ENCODE measurements at regions not wholly inside any gene's neighbourhood (a gene's known extent, or its start where the extent isn't known, plus 50 kb on each side); places are given as distances from the start of the nearest gene placed in this dataset.

DNA sequence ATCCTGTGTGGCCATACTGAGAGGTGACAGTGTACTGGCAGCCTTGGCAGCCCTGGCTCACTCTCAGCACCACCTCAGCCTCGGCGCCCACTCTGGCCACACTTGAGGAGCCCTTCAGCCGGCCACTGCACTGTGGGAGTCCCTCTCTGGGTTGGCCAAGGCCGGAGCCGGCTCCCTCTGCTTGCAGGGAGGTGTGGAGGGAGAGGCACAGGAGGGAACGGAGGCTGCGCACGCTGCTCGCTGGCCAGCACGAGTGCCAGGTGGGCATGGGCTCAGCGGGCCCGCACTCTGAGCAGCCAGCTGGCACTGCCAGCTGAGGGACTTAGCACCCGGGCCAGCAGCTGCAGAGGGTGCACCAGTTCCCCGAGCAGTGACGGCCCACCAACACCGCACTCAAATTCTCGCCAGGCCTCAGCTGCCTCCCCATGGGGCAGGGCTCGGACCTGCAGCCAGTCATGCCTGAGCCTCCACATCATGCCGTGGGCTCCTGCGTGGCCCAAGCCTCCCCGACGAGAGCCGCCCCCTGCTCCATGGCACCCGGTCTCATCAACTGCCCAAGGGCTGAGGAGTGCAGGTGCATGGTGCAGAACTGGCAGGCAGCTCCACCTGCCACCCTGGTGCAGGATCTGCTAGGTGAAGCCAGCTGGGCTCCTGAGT lies 184.4 kb upstream of the TOX3 start:
- Histone ChIP-seq H4K8ac (ENCODE audit: low read depth, low read length) (no peak overlapping the region), H2AK5ac (ENCODE audit: low read length) (no peak overlapping the region), H3K27ac (ENCODE audit: low read depth, low read length) (no peak overlapping the region), H3K4me1 (ENCODE audit: control insufficient read depth, low read depth, low read length) (no peaks in the 10 kb centered on the region), H3K9ac (ENCODE audit: low read length) (no peak overlapping the region), H3K36me3 (ENCODE audit: control insufficient read depth, insufficient read depth, low read length) (no peaks in the 10 kb centered on the region), H3K79me2 (ENCODE audit: control insufficient read depth, insufficient read depth, low read length) (no peaks in the 10 kb centered on the region), H3K56ac (ENCODE audit: low read length) (no peak overlapping the region), H3K4me2 (ENCODE audit: low read length) (no peak overlapping the region), H3K4me3 (ENCODE audit: low read length) (no peak overlapping the region), H4K5ac (ENCODE audit: low read length) (no peak overlapping the region), H2BK5ac (ENCODE audit: low read length) (no peak overlapping the region), H2BK120ac (ENCODE audit: low read depth, low read length) (no peak overlapping the region), H2BK15ac (replicated peaks; ENCODE audit: low read depth) (no peak overlapping the region), H3K23ac (ENCODE audit: low read length) (no peak overlapping the region), H3K4ac (ENCODE audit: low read depth, low read length) (no peak overlapping the region), H3K18ac (ENCODE audit: low read length) (no peak overlapping the region), H3K79me1 (ENCODE audit: low read length) (no peaks in the 10 kb centered on the region), H3K27me3 (ENCODE audit: insufficient read depth, low read length, poor library complexity) (no peaks in the 10 kb centered on the region)
- WGBS (ENCODE audit: extremely low coverage, insufficient coverage, low lambda C conversion rate): no CpG with 5 or more reads among the region's 24 CpGs
- no peak for DNase-seq

DNA sequence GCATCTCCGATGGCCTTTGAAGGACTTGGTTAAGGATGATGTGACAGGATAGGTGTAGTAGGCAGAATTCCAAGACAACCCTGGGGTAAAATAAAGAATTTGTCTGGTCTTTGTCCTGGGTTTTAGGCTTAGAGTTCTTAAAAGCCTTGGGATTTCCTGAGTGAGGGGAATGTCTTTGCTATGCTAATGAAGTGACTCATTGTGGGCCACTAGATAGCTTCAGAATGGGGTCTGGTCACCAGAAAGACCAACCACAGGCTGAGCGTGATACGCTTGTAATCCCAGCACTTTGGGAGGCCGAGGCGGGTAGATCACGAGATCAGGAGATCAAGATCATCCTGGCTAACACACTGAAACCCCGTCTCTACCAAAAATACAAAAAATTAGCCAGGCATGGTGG lies 182.8 kb upstream of the TOX3 start:
- no peak overlapping the region for H4K8ac ChIP-seq (ENCODE audit: low read depth, low read length)
- no peak overlapping the region for H2AK5ac ChIP-seq (ENCODE audit: low read length)
- no peak overlapping the region for H4K5ac ChIP-seq (ENCODE audit: low read length)
- H3K23ac ChIP-seq (ENCODE audit: low read length): no peak overlapping the region
- H3K79me2 ChIP-seq (ENCODE audit: control insufficient read depth, insufficient read depth, low read length): no peaks in the 10 kb centered on the region
- DNase-seq: peak; percentile 45
- H3K18ac ChIP-seq (ENCODE audit: low read length): no peak overlapping the region
- no peaks in the 10 kb centered on the region for H3K36me3 ChIP-seq (ENCODE audit: control insufficient read depth, insufficient read depth, low read length)
- no peak overlapping the region for H3K9ac ChIP-seq (ENCODE audit: low read length)
- no peak overlapping the region for H3K4ac ChIP-seq (ENCODE audit: low read depth, low read length)
- no peak overlapping the region for H3K4me3 ChIP-seq (ENCODE audit: low read length)
- WGBS (ENCODE audit: extremely low coverage, insufficient coverage, low lambda C conversion rate): no CpG with 5 or more reads among the region's 7 CpGs
- no peak overlapping the region for H3K4me2 ChIP-seq (ENCODE audit: low read length)
- no peak overlapping the region for H2BK15ac ChIP-seq (replicated peaks; ENCODE audit: low read depth)
- no peak overlapping the region for H2BK5ac ChIP-seq (ENCODE audit: low read length)
- H3K27me3 ChIP-seq (ENCODE audit: insufficient read depth, low read length, poor library complexity): no peaks in the 10 kb centered on the region
- no peaks in the 10 kb centered on the region for H3K4me1 ChIP-seq (ENCODE audit: control insufficient read depth, low read depth, low read length)
- H3K27ac ChIP-seq (ENCODE audit: low read depth, low read length): no peak overlapping the region
- H3K56ac ChIP-seq (ENCODE audit: low read length): no peak overlapping the region
- no peaks in the 10 kb centered on the region for H3K79me1 ChIP-seq (ENCODE audit: low read length)
- H2BK120ac ChIP-seq (ENCODE audit: low read depth, low read length): no peak overlapping the region

DNA sequence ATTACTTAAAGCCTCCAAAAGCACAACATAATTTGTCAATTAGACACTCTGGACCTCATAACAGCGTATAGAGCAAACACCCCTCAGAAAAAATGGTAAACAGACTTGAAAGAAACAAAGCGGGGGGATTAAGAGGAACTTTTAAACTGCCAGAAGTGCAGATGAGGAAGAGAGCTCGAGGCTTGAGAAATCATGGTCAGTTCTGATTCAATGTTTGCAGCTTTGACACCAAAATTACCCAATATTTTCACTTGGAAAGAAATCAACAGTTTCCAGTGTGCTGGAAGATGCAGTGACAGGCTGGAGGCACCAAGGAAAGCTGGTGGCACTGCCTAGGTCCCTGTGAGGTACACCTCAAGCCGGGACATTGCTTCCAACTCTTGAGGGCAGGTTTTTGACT lies 180.9 kb upstream of the TOX3 start:
- Histone ChIP-seq H3K27me3 (ENCODE audit: insufficient read depth, low read length, poor library complexity) (no peaks in the 10 kb centered on the region), H2BK120ac (ENCODE audit: low read depth, low read length) (no peak overlapping the region), H3K4me2 (ENCODE audit: low read length) (no peak overlapping the region), H3K36me3 (ENCODE audit: control insufficient read depth, insufficient read depth, low read length) (no peaks in the 10 kb centered on the region), H3K9ac (ENCODE audit: low read length) (no peak overlapping the region), H3K4ac (ENCODE audit: low read depth, low read length) (no peak overlapping the region), H4K8ac (ENCODE audit: low read depth, low read length) (no peak overlapping the region), H3K79me1 (ENCODE audit: low read length) (no peaks in the 10 kb centered on the region), H2AK5ac (ENCODE audit: low read length) (no peak overlapping the region), H3K56ac (ENCODE audit: low read length) (no peak overlapping the region), H4K5ac (ENCODE audit: low read length) (no peak overlapping the region), H3K23ac (ENCODE audit: low read length) (no peak overlapping the region), H3K18ac (ENCODE audit: low read length) (no peak overlapping the region), H2BK5ac (ENCODE audit: low read length) (no peak overlapping the region), H3K79me2 (ENCODE audit: control insufficient read depth, insufficient read depth, low read length) (no peaks in the 10 kb centered on the region), H2BK15ac (replicated peaks; ENCODE audit: low read depth) (no peak overlapping the region), H3K4me1 (ENCODE audit: control insufficient read depth, low read depth, low read length) (no peaks in the 10 kb centered on the region), H3K4me3 (ENCODE audit: low read length) (no peak overlapping the region), H3K27ac (ENCODE audit: low read depth, low read length) (no peak overlapping the region)
- no CpG with 5 or more reads among the region's 4 CpGs for WGBS (ENCODE audit: extremely low coverage, insufficient coverage, low lambda C conversion rate)
- no peak for DNase-seq

DNA sequence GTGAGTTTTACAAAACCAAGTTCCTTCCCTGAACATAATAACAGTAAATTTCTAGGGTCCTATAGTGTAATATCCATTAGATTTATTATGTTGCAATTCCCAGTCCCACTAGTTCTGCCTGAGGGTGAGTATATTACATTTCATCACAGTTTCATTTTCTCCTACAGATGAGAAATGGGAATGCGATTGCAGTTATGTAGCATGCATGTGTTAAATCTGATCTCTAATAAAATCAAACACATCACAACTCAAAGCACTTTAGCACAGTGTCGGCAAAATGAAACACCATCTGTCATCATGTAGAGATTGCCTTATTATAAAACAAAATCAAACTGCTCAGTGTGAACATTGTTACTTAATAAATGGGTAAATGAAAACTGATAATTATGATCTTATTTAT lies 180.5 kb upstream of the TOX3 start:
- Histone ChIP-seq H3K27ac (ENCODE audit: low read depth, low read length) (no peak overlapping the region), H3K23ac (ENCODE audit: low read length) (no peak overlapping the region), H3K79me2 (ENCODE audit: control insufficient read depth, insufficient read depth, low read length) (no peaks in the 10 kb centered on the region), H4K5ac (ENCODE audit: low read length) (no peak overlapping the region), H3K79me1 (ENCODE audit: low read length) (no peaks in the 10 kb centered on the region), H3K18ac (ENCODE audit: low read length) (no peak overlapping the region), H2AK5ac (ENCODE audit: low read length) (no peak overlapping the region), H3K27me3 (ENCODE audit: insufficient read depth, low read length, poor library complexity) (no peaks in the 10 kb centered on the region), H3K36me3 (ENCODE audit: control insufficient read depth, insufficient read depth, low read length) (no peaks in the 10 kb centered on the region), H3K4me2 (ENCODE audit: low read length) (no peak overlapping the region), H2BK120ac (ENCODE audit: low read depth, low read length) (no peak overlapping the region), H2BK15ac (replicated peaks; ENCODE audit: low read depth) (no peak overlapping the region), H3K9ac (ENCODE audit: low read length) (no peak overlapping the region), H3K4me1 (ENCODE audit: control insufficient read depth, low read depth, low read length) (no peaks in the 10 kb centered on the region), H3K4me3 (ENCODE audit: low read length) (no peak overlapping the region), H3K56ac (ENCODE audit: low read length) (no peak overlapping the region), H4K8ac (ENCODE audit: low read depth, low read length) (no peak overlapping the region), H2BK5ac (ENCODE audit: low read length) (no peak overlapping the region), H3K4ac (ENCODE audit: low read depth, low read length) (no peak overlapping the region)
- no peak for DNase-seq
- no CpG with 5 or more reads among the region's 2 CpGs for WGBS (ENCODE audit: extremely low coverage, insufficient coverage, low lambda C conversion rate)

DNA sequence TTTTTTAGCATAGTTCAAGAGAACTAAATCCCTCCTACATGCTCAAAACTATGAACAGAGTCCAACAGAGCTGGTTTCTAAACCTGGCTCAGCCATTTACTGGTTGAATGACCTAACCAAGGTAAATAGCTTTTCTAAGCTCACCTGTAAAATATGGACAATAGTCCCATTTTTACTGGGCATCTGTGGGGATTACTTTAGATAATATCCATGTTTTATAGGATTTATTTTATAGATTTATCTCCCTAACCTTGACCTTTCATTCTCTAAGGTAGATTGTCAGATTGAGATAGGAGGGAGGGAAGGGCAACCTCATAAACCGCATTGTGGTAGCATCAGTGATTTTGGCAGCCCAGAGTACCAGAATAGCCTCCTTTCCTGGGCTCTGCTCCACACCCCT lies 178.5 kb upstream of the TOX3 start:
- H3K36me3 ChIP-seq (ENCODE audit: control insufficient read depth, insufficient read depth, low read length): no peaks in the 10 kb centered on the region
- no peak overlapping the region for H2BK120ac ChIP-seq (ENCODE audit: low read depth, low read length)
- H3K79me1 ChIP-seq (ENCODE audit: low read length): no peaks in the 10 kb centered on the region
- no peak overlapping the region for H3K23ac ChIP-seq (ENCODE audit: low read length)
- H3K27ac ChIP-seq (ENCODE audit: low read depth, low read length): no peak overlapping the region
- H3K56ac ChIP-seq (ENCODE audit: low read length): no peak overlapping the region
- no peak overlapping the region for H3K4me3 ChIP-seq (ENCODE audit: low read length)
- H2AK5ac ChIP-seq (ENCODE audit: low read length): no peak overlapping the region
- no peak overlapping the region for H3K4ac ChIP-seq (ENCODE audit: low read depth, low read length)
- H3K27me3 ChIP-seq (ENCODE audit: insufficient read depth, low read length, poor library complexity): no peaks in the 10 kb centered on the region
- no peak overlapping the region for H3K18ac ChIP-seq (ENCODE audit: low read length)
- no peak overlapping the region for H4K5ac ChIP-seq (ENCODE audit: low read length)
- H3K4me1 ChIP-seq (ENCODE audit: control insufficient read depth, low read depth, low read length): no peaks in the 10 kb centered on the region
- no peak for DNase-seq
- H3K79me2 ChIP-seq (ENCODE audit: control insufficient read depth, insufficient read depth, low read length): no peaks in the 10 kb centered on the region
- no peak overlapping the region for H2BK5ac ChIP-seq (ENCODE audit: low read length)
- no peak overlapping the region for H2BK15ac ChIP-seq (replicated peaks; ENCODE audit: low read depth)
- WGBS (ENCODE audit: extremely low coverage, insufficient coverage, low lambda C conversion rate): no CpG with 5 or more reads among the region's 1 CpG
- no peak overlapping the region for H3K4me2 ChIP-seq (ENCODE audit: low read length)
- no peak overlapping the region for H4K8ac ChIP-seq (ENCODE audit: low read depth, low read length)
- no peak overlapping the region for H3K9ac ChIP-seq (ENCODE audit: low read length)

DNA sequence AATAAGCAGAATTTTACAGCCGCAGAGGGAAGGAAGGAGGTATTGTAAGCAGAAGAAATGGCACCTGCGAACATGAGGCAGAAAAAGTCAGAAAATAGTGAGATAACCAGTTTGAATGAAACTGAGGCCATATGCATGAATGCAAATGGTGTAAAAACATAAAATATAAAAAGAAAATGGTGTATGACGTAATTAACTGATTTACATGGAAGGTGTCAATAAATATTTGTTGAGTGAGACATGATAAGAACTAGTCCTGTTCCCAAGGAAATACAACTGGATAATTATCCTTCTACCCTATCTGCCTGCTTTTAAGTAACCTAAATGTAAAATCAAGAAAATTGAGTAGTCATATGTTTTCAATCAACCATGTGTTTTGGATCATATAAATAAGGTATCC lies 178.1 kb upstream of the TOX3 start:
- Histone ChIP-seq H3K4me1 (ENCODE audit: control insufficient read depth, low read depth, low read length) (no peaks in the 10 kb centered on the region), H3K4me3 (ENCODE audit: low read length) (no peak overlapping the region), H3K23ac (ENCODE audit: low read length) (no peak overlapping the region), H2BK15ac (replicated peaks; ENCODE audit: low read depth) (no peak overlapping the region), H3K36me3 (ENCODE audit: control insufficient read depth, insufficient read depth, low read length) (no peaks in the 10 kb centered on the region), H3K4me2 (ENCODE audit: low read length) (no peak overlapping the region), H4K5ac (ENCODE audit: low read length) (no peak overlapping the region), H3K79me2 (ENCODE audit: control insufficient read depth, insufficient read depth, low read length) (no peaks in the 10 kb centered on the region), H2BK120ac (ENCODE audit: low read depth, low read length) (no peak overlapping the region), H3K4ac (ENCODE audit: low read depth, low read length) (no peak overlapping the region), H2AK5ac (ENCODE audit: low read length) (no peak overlapping the region), H4K8ac (ENCODE audit: low read depth, low read length) (no peak overlapping the region), H3K18ac (ENCODE audit: low read length) (no peak overlapping the region), H3K27me3 (ENCODE audit: insufficient read depth, low read length, poor library complexity) (no peaks in the 10 kb centered on the region), H3K9ac (ENCODE audit: low read length) (no peak overlapping the region), H3K27ac (ENCODE audit: low read depth, low read length) (no peak overlapping the region), H3K56ac (ENCODE audit: low read length) (no peak overlapping the region), H3K79me1 (ENCODE audit: low read length) (no peaks in the 10 kb centered on the region), H2BK5ac (ENCODE audit: low read length) (no peak overlapping the region)
- WGBS (ENCODE audit: extremely low coverage, insufficient coverage, low lambda C conversion rate): 100% methylated on average over 1 of the region's 3 CpGs
- no peak for DNase-seq

Data from mesendoderm (in vitro differentiated cells).